B cell (primary cell): ENCODE measurements at regions not wholly inside any gene's neighbourhood (a gene's known extent, or its start where the extent isn't known, plus 50 kb on each side); places are given as distances from the start of the nearest gene placed in this dataset.

ENCODE experiments used
- EZH2 ChIP-seq: IDR thresholded peaks from 2 replicates; pipeline ENCODE4 v1.6.1; 2012; ENCODE audit warnings: borderline replicate concordance, low read depth, mild to moderate bottlenecking, moderate library complexity, low read length; ENCODE audit not compliant: insufficient read depth, poor library complexity, severe bottlenecking
- TF ChIP-seq, protein P1 (sequence below): fragments of 200-600 bp; IDR thresholded peaks from one replicate; pipeline ENCODE4 v1.8.0; 2022; ENCODE audit warnings: antibody characterized with exemption, mild to moderate bottlenecking

DNA sequence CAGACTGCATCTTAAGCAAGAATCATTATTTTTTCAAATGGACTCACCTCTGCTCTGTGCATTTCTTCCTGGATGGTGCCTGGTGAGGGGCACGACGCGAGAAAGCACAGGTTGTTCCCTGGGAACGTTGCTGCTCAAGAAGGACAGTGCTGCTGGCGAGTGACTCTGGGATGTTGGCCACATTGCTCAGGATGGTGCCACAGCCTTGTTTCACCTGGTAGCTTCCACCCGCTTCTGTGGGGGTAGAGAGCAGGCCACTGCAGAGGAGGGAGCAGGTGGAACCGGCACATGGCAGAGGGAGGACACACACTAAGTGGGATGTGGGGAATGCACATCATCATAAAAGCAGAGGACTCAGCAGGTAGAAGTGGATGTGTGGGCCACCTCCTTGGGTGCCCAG is 444.7 kb downstream of the TCERG1L start:
- TF ChIP-seq, protein P1, sequence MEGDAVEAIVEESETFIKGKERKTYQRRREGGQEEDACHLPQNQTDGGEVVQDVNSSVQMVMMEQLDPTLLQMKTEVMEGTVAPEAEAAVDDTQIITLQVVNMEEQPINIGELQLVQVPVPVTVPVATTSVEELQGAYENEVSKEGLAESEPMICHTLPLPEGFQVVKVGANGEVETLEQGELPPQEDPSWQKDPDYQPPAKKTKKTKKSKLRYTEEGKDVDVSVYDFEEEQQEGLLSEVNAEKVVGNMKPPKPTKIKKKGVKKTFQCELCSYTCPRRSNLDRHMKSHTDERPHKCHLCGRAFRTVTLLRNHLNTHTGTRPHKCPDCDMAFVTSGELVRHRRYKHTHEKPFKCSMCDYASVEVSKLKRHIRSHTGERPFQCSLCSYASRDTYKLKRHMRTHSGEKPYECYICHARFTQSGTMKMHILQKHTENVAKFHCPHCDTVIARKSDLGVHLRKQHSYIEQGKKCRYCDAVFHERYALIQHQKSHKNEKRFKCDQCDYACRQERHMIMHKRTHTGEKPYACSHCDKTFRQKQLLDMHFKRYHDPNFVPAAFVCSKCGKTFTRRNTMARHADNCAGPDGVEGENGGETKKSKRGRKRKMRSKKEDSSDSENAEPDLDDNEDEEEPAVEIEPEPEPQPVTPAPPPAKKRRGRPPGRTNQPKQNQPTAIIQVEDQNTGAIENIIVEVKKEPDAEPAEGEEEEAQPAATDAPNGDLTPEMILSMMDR = no peak
- TF ChIP-seq EZH2 = no peak
